ENCODE measurements at regions not wholly inside any gene's neighbourhood (a gene's known extent, or its start where the extent isn't known, plus 50 kb on each side); places are given as distances from the start of the nearest gene placed in this dataset.

DNA sequence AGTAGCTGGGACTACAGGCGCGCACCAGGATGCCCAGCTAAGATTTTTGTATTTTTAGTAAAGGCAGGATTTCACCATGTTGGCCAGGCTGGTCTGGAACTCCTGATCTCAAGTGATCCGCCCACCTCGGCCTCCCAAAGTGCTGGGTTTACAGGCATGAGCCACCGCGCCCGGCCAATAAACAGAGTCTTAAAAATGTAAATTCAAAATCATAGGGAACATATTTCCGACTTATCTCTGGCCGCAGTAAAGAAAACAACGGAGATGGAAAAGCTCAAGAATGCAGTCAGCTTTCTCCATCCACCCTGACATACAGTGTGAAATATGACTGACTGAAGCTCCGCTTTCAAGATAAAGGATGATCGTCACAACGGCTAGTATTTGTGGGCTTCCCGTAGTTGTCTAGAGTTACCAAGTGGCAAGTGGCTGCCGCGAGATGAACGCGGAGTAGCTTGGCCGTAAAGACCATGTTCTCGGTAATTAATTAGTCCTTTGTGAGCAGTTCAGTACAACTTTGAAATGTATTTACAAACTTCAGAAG is 495.1 kb upstream of the FAT1 start:
- Mint-ChIP-seq H3K9me3 (peaks cover 0 to 20% of the 10 kb centered on the region in 2 donors), H3K4me1 (ENCODE audit: low read depth in 2 of 2) (no peaks in the 10 kb centered on the region)

DNA sequence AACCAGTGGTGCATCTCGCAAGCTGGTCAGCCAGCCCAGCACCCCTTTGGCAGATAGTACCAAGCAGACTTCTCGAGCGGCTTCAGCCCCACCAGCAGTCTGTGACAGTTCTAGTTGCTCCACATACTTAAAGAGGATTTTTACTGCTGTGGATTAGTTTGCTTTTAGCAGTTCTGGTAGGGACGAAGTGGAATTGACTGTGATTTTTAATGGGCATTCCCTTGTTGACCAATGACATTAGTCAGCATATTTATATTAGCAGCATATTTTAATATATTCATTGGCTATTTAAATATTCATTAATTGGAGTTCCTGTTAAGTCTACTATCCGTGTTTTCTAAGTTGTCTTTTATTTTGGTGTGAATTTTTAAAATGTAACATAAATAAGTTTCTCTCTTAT is 500.9 kb upstream of the FAT1 start:
- DNase-seq (no peak), ATAC-seq (replicated peaks) (no peak)
- Mint-ChIP-seq H3K4me1 (ENCODE audit: low read depth in 2 of 2) (no peaks in the 10 kb centered on the region), H3K4me3 (no peak overlapping the region), H3K27me3 (no peaks in the 10 kb centered on the region), H3K36me3 (ENCODE audit: insufficient read depth) (no peaks in the 10 kb centered on the region), H3K27ac (no peak overlapping the region), H3K9me3 (peaks cover 7 to 21% of the 10 kb centered on the region in 2 donors)

More for the DNA sequence above, 495.1 kb upstream of the FAT1 start:
- no peak overlapping the region for H3K4me3 Mint-ChIP-seq
- no peak for ATAC-seq (replicated peaks)
- DNase-seq, result no peak
- no peak overlapping the region for H3K27ac Mint-ChIP-seq
- no peaks in the 10 kb centered on the region for H3K36me3 Mint-ChIP-seq (ENCODE audit: insufficient read depth)
- H3K27me3 Mint-ChIP-seq, result no peaks in the 10 kb centered on the region

DNA sequence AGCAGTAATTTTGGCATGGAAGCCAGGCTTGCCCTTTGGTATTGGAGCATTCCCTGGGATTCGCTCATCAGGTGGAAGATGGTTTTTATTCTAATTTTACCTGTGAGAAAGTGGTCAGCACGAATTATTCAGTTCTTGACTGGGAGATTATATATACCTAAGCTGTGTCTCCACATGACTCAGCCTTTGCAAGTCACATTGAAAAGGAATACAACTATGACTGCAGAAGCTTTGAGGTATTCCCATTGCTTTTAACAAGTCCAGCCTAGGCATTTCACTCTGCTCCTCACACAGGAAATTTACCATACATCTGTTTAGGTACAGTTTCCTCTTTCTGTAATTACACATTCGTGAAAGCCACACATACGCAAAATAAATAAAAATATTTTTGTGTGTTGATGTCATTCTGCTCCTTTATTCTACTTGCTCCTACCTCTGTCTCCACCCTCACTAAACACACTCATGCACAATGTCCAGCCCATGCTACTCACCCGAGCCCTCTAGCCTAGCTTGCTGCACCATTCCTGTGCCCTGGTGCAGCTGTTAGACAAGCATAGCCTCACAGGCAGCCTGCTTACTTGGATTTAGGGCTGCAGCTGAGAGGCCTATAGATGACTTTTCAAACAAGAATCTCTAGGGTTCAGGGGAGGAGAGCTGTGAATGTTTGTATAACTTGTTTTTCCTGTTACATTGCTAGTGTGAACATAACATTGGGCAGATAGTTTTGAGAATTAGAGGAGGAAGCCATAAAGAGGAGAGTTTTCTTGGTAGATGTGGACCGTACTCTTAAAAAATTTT is 504.4 kb upstream of the FAT1 start:
- Mint-ChIP-seq H3K4me1 (ENCODE audit: low read depth in 2 of 2) (no peaks in the 10 kb centered on the region), H3K27ac (no peak overlapping the region), H3K27me3 (no peaks in the 10 kb centered on the region), H3K9me3 (peaks cover 7 to 21% of the 10 kb centered on the region in 2 donors), H3K4me3 (no peak overlapping the region), H3K36me3 (ENCODE audit: insufficient read depth) (no peaks in the 10 kb centered on the region)
- DNase-seq (no peak), ATAC-seq (replicated peaks) (no peak)

DNA sequence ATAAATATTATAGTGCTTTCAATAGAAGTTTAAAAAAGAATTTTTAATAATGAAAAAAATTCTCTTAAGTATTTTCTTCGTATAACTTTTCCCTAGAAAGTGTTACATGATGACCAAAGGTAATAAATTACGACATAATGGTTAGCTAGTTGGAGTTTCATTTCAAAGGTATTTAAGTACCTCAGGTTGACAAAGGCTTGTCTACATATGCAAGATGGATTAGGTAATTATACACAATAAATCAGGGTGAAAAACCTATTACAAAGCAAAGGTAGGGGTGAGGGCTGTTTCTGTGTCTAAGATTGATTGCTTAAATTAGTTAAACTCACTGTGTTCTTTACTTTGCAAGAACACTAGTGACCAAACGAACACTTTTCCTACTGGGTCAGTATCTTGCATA is 508.5 kb upstream of the FAT1 start:
- H3K36me3 Mint-ChIP-seq (ENCODE audit: insufficient read depth), result no peaks in the 10 kb centered on the region
- ATAC-seq (replicated peaks) (no peak), DNase-seq (no peak)
- no peak overlapping the region for H3K4me3 Mint-ChIP-seq
- no peak overlapping the region for H3K27ac Mint-ChIP-seq
- H3K9me3 Mint-ChIP-seq, result peaks cover under 1 to 3% of the 10 kb centered on the region in 2 donors
- H3K4me1 Mint-ChIP-seq (ENCODE audit: low read depth in 2 of 2), result no peaks in the 10 kb centered on the region
- H3K27me3 Mint-ChIP-seq, result no peaks in the 10 kb centered on the region

DNA sequence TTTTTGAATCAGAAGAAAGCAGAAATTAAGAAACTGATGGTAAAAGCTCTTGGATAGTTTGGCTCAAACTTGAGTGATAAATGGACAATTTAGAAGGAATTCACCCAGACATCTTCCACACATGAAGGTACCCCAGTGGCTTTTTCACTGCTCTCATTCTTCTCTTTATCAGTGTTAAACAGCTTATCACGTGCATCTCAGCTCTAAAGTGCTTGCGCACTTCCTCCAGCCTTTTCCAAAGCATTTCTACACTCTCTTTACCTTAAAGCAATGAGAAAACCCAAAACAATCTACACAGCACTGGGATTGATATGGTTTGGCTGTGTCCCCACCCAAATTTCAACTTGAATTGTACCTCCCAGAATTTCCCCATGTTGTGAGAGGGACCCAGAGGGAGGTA is 509.1 kb upstream of the FAT1 start:
- H3K4me1 Mint-ChIP-seq (ENCODE audit: low read depth in 2 of 2), result no peaks in the 10 kb centered on the region
- no peak overlapping the region for H3K4me3 Mint-ChIP-seq
- DNase-seq, result no peak
- no peak for ATAC-seq (replicated peaks)
- H3K27ac Mint-ChIP-seq, result no peak overlapping the region
- H3K9me3 Mint-ChIP-seq, result no peaks in the 10 kb centered on the region
- no peaks in the 10 kb centered on the region for H3K36me3 Mint-ChIP-seq (ENCODE audit: insufficient read depth)
- no peaks in the 10 kb centered on the region for H3K27me3 Mint-ChIP-seq

DNA sequence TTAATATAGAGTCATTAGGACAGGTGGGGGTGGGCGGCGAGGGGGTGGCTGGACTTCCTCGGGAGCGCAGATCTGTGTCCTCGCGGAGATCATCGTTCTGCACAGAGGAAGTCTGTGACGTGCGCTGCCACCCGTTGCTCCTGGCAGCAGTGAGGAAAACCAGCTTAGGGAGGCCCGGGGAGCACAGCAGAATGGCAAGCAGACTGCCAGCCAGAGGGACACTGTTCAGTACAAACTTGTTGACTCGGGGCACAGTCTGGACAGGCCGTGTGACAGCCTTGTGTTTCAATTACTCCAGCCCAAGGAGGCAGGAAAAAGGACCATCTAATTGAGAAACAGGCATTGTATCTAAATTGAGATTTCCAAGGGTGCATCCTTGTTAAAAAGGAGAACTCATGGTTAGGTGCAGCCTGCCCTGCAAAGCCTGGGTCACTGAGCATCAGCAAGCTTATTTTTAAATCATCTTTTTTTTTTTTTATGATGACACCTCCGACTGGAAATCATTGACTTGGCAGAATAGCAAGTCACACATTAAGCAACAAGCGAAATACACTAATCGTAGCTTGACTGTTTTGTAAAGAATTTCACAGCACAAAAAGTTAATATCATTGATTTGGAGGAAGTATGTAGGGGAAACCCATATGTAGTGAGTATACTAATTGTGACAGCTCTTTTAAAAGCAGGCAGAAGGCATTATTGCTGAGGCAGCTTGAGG is 512.0 kb upstream of the FAT1 start:
- Mint-ChIP-seq H3K4me3 (no peak overlapping the region), H3K36me3 (ENCODE audit: insufficient read depth) (no peaks in the 10 kb centered on the region), H3K27ac (no peak overlapping the region), H3K4me1 (ENCODE audit: low read depth in 2 of 2) (no peaks in the 10 kb centered on the region), H3K27me3 (no peaks in the 10 kb centered on the region), H3K9me3 (peaks cover 2 to 7% of the 10 kb centered on the region in 2 donors)
- ATAC-seq (replicated peaks), result no peak
- no peak for DNase-seq

DNA sequence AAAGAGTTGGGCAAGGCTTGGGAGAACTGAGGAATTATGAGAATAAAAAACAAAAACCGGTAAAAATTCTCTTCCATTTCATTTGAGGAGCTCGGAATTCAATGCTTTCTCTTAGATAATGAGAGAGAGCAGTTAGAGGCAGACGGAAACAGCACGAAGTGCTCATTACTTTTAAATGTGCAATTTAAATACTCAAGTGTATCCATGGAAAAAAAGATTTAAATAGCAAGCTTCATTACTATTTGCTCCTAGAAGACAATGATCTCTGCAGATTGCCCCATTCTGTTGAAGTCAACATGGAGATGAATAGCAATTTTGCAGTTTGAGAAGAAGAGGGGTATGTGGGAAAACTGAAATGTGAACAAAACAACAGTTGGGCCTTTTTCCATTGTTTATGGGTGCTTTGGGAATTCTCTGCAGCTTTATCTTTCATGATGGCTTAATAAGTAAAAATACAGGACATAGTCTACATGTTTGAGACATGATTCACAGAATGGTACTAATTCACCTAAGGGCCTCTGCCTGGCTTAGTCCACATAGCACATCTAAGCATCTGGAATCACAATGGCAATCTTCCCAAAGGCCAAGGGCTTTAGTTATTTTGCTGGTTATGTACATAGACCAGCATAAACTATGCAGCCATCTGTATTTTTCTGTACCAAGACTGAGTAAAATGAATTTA is 512.7 kb upstream of the FAT1 start:
- H3K9me3 Mint-ChIP-seq, result peaks cover 2 to 7% of the 10 kb centered on the region in 2 donors
- no peak overlapping the region for H3K4me3 Mint-ChIP-seq
- no peaks in the 10 kb centered on the region for H3K4me1 Mint-ChIP-seq (ENCODE audit: low read depth in 2 of 2)
- no peak for DNase-seq
- no peak overlapping the region for H3K27ac Mint-ChIP-seq
- ATAC-seq (replicated peaks), result no peak
- H3K36me3 Mint-ChIP-seq (ENCODE audit: insufficient read depth), result no peaks in the 10 kb centered on the region
- no peaks in the 10 kb centered on the region for H3K27me3 Mint-ChIP-seq

DNA sequence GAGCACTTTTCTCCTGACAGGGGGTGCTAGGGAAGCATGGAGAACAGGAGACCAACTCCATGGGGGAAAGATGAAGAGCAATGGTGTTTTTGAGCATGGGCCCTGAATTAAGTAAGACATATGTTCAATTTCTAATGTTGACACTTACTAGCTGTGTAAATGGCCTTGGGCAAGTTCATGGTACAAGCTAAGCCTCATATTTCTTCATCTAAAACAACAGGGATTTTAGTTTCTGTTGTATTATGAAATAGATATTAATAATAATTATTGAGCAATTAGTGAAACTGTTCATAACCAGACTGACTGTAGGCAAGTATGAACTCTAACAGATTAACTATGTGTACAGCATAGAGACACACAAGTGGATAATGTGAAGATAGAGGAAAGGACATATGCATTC is 515.0 kb upstream of the FAT1 start:
- Mint-ChIP-seq H3K4me1 (ENCODE audit: low read depth in 2 of 2) (no peaks in the 10 kb centered on the region), H3K27me3 (no peaks in the 10 kb centered on the region), H3K36me3 (ENCODE audit: insufficient read depth) (no peaks in the 10 kb centered on the region), H3K9me3 (peaks cover 5 to 7% of the 10 kb centered on the region in 2 donors), H3K27ac (no peak overlapping the region), H3K4me3 (no peak overlapping the region)
- no peak for ATAC-seq (replicated peaks)
- no peak for DNase-seq

DNA sequence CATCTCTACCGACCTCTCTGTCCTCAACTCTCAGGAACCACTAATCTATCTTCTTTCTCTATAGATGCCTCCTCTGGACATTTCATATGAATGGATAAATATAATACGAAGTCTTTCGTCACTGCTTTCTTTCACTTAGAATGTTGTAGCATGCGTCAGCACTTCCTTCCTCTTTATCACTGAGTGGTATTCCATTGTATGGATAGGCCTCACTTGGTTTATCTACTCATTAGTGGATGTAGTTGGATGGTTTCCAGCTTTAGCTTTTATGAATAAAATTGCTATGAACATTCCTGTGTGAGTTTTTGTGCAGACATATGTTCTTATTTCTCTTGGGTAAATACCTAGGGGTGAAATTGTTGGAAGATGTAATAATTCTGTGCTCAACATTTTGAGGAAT is 528.2 kb upstream of the FAT1 start:
- Mint-ChIP-seq H3K9me3 (peaks cover 10 to 26% of the 10 kb centered on the region in 2 donors), H3K4me3 (no peak overlapping the region), H3K4me1 (ENCODE audit: low read depth in 2 of 2) (no peaks in the 10 kb centered on the region), H3K27ac (no peak overlapping the region), H3K27me3 (no peaks in the 10 kb centered on the region), H3K36me3 (ENCODE audit: insufficient read depth) (no peaks in the 10 kb centered on the region)
- ATAC-seq (replicated peaks) (no peak), DNase-seq (no peak)

DNA sequence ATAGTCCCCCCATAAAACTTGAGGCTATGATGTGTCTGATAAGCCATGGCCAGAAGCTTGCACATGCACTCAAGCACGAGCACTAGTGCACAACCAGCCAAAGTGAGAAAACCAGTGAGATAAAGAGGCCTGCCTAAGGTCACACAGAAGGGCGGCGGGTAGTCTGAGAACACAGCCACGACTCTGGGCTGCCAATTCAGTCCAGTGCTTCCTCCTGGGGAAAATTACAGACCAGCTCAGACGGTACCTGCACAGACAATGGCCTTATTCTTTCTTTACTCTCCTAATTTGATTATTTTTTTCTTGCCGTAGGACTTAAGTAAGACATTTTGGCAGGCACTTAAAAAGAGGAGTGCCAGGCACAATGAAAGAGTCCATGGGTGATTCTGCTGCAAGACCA is 533.2 kb upstream of the FAT1 start:
- DNase-seq (no peak), ATAC-seq (replicated peaks) (no peak)
- Mint-ChIP-seq H3K36me3 (ENCODE audit: insufficient read depth) (no peaks in the 10 kb centered on the region), H3K27me3 (no peaks in the 10 kb centered on the region), H3K4me1 (ENCODE audit: low read depth in 2 of 2) (no peaks in the 10 kb centered on the region), H3K27ac (no peak overlapping the region), H3K9me3 (peaks cover 5 to 22% of the 10 kb centered on the region in 2 donors), H3K4me3 (no peak overlapping the region)

DNA sequence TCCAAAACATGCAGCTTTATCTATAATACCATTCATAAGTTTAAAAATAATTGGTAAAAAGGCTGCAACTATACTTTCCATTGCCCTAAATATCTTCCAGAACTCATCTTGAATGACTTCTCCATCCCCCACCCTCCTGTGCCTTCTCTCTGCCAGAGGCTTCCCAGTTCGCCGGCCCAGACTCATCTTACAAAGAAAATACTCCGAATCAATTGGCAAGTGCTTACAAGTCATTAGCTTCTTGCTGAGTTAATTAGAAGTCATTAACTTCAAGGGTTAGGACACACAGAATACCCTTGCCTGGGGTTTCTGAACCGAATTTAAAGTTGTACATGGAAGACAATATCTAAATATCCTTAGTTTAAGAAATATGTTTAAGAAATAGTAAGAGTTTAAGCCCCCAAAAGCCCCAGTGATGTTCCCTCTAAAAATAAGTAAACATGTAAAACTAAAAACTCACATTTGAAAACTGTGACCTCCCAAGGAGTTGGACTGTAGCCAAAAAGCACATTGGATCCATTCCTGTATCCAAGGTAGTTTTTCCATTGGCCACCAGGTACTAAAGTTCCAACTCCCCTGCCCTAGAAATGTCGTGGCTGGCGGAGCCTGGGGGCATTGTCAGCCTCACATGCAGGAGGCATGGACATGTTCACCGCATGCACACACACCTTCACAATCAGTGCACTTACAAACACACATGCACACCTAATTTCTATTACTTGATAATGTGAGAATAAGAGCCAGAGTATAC is 535.2 kb upstream of the FAT1 start:
- no peaks in the 10 kb centered on the region for H3K36me3 Mint-ChIP-seq (ENCODE audit: insufficient read depth)
- no peak for DNase-seq
- peaks cover 2 to 7% of the 10 kb centered on the region in 2 donors for H3K9me3 Mint-ChIP-seq
- no peak overlapping the region for H3K27ac Mint-ChIP-seq
- ATAC-seq (replicated peaks), result no peak
- H3K27me3 Mint-ChIP-seq, result no peaks in the 10 kb centered on the region
- H3K4me3 Mint-ChIP-seq, result no peak overlapping the region
- no peaks in the 10 kb centered on the region for H3K4me1 Mint-ChIP-seq (ENCODE audit: low read depth in 2 of 2)

DNA sequence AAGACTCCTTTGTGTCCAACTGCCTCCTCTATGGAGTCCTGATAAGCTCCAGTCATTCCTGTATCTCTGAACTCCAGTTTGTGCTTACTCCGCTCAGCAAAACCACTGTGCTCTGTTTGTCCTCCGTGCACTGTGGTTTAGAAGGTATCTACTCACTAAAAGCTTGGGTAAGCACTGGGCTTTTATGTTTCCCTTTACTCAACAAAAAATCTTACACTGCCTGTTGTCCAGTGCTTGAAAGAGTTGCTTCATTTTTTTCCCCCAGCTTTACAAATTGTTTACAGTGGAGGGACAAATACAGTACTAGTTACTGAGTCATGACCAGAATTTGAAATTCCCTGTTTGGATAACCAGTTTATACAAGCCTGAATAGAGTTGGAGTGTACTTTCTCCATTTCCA is 545.3 kb upstream of the FAT1 start:
- ATAC-seq (replicated peaks) (no peak), DNase-seq (no peak)
- no peak overlapping the region for H3K4me3 Mint-ChIP-seq
- no peaks in the 10 kb centered on the region for H3K4me1 Mint-ChIP-seq (ENCODE audit: low read depth in 2 of 2)
- no peaks in the 10 kb centered on the region for H3K36me3 Mint-ChIP-seq (ENCODE audit: insufficient read depth)
- peaks cover 0 to 1% of the 10 kb centered on the region in 2 donors for H3K9me3 Mint-ChIP-seq
- H3K27me3 Mint-ChIP-seq, result no peaks in the 10 kb centered on the region
- no peak overlapping the region for H3K27ac Mint-ChIP-seq

DNA sequence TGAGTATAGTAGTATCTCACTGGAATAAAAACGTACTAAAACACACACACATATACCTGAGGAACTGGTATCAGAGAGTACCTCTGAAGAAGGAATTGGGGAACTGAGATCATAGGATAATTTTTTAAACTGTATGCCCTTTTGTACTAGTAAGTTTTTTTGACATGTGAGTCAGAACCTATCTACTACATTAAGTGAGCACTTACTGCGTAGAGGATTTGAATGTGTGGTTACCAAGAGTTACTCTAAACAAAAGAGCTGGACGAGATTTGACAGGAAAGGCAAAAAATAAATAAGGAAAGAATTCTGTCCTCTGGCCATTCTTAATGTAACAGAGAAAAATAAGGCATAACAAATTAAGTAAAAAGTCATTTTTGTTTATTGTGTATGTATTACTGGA is 546.5 kb upstream of the FAT1 start:
- Mint-ChIP-seq H3K4me3 (no peak overlapping the region), H3K4me1 (ENCODE audit: low read depth in 2 of 2) (no peaks in the 10 kb centered on the region), H3K36me3 (ENCODE audit: insufficient read depth) (no peaks in the 10 kb centered on the region), H3K9me3 (peaks cover 0 to 1% of the 10 kb centered on the region in 2 donors), H3K27me3 (no peaks in the 10 kb centered on the region), H3K27ac (no peak overlapping the region)
- ATAC-seq (replicated peaks) (no peak), DNase-seq (no peak)
